ENCODE measurements at regions not wholly inside any gene's neighbourhood (a gene's known extent, or its start where the extent isn't known, plus 50 kb on each side); places are given as distances from the start of the nearest gene placed in this dataset.

- no peak overlapping the region for H2AFZ ChIP-seq (ENCODE audit: low read length)
- intact Hi-C loops (cut with micrococcal nuclease; ENCODE audit: unreplicated experiment), result no loop called here
- ChIA-PET CTCF (ENCODE audit: unreplicated experiment) (no interaction called here), POLR2A (no interaction called here)
- no TSS peak for BruUV-seq (replicated peaks)
- DNase-seq (ENCODE audit: low spot score), result no peak
- no peaks in the 10 kb centered on the region for H3K9me2 ChIP-seq (ENCODE audit: insufficient read depth, low read length)
- no peaks in the 10 kb centered on the region for H3K4me1 ChIP-seq (ENCODE audit: insufficient read depth, low read length, poor library complexity, severe bottlenecking)
- H4K20me1 ChIP-seq (ENCODE audit: insufficient read depth, low read length), result no peaks in the 10 kb centered on the region
- no peaks in the 10 kb centered on the region for H3K79me2 ChIP-seq (ENCODE audit: insufficient read depth, low read depth, low read length)
- no peak overlapping the region for H3K4me3 ChIP-seq (ENCODE audit: low read depth, low read length, poor library complexity, severe bottlenecking)
- H3K4me2 ChIP-seq (ENCODE audit: low read length), result no peak overlapping the region
- TF ChIP-seq EZH2phosphoT487 (IDR thresholded peaks at IDR 0.05; ENCODE audit: borderline replicate concordance, low read depth, low read length), result no peak
- no peak for TF ChIP-seq CTCF (conservative IDR thresholded peaks at IDR 0.05; ENCODE audit: low read length)
- no peaks in the 10 kb centered on the region for H3K36me3 ChIP-seq (ENCODE audit: insufficient read depth, low read length)
- no peaks in the 10 kb centered on the region for H3K9me3 ChIP-seq (ENCODE audit: low read length)
- H3K27ac ChIP-seq (ENCODE audit: low read depth, low read length, poor library complexity, severe bottlenecking), result no peak overlapping the region
Observed at GRCh38 chr21:35850542-35851103, 209.7 kb downstream of the SETD4 start.

GRCh38 chr21:35850029-35850428 lies 210.3 kb downstream of the SETD4 start:
- no peak overlapping the region for H3K4me3 ChIP-seq (ENCODE audit: low read depth, low read length, poor library complexity, severe bottlenecking)
- no peaks in the 10 kb centered on the region for H4K20me1 ChIP-seq (ENCODE audit: insufficient read depth, low read length)
- CTCF ChIA-PET (ENCODE audit: unreplicated experiment), result no interaction called here
- intact Hi-C loops (cut with micrococcal nuclease; ENCODE audit: unreplicated experiment), result no loop called here
- no TSS peak for BruUV-seq (replicated peaks)
- no peaks in the 10 kb centered on the region for H3K4me1 ChIP-seq (ENCODE audit: insufficient read depth, low read length, poor library complexity, severe bottlenecking)
- H3K9me2 ChIP-seq (ENCODE audit: insufficient read depth, low read length), result no peaks in the 10 kb centered on the region
- no peaks in the 10 kb centered on the region for H3K9me3 ChIP-seq (ENCODE audit: low read length)
- no peaks in the 10 kb centered on the region for H3K79me2 ChIP-seq (ENCODE audit: insufficient read depth, low read depth, low read length)
- TF ChIP-seq EZH2phosphoT487 (IDR thresholded peaks at IDR 0.05; ENCODE audit: borderline replicate concordance, low read depth, low read length), result no peak
- TF ChIP-seq CTCF (conservative IDR thresholded peaks at IDR 0.05; ENCODE audit: low read length), result no peak
- H3K36me3 ChIP-seq (ENCODE audit: insufficient read depth, low read length), result no peaks in the 10 kb centered on the region
- no peak overlapping the region for H3K27ac ChIP-seq (ENCODE audit: low read depth, low read length, poor library complexity, severe bottlenecking)
- DNase-seq (ENCODE audit: low spot score), result no peak
- POLR2A ChIA-PET, result interaction anchor here (0.7 kb wide), 1 partner anchor 11 kb away, joined by 3 read pairs; no protein-coding TSS in a partner anchor
- no peak overlapping the region for H2AFZ ChIP-seq (ENCODE audit: low read length)
- H3K4me2 ChIP-seq (ENCODE audit: low read length), result no peak overlapping the region

GRCh38 chr21:35849144-35849543 lies 211.2 kb downstream of the SETD4 start:
- Histone ChIP-seq H3K79me2 (ENCODE audit: insufficient read depth, low read depth, low read length) (no peaks in the 10 kb centered on the region), H3K4me2 (ENCODE audit: low read length) (no peak overlapping the region), H3K36me3 (ENCODE audit: insufficient read depth, low read length) (no peaks in the 10 kb centered on the region), H3K4me1 (ENCODE audit: insufficient read depth, low read length, poor library complexity, severe bottlenecking) (no peaks in the 10 kb centered on the region), H3K9me3 (ENCODE audit: low read length) (no peaks in the 10 kb centered on the region), H4K20me1 (ENCODE audit: insufficient read depth, low read length) (no peaks in the 10 kb centered on the region), H2AFZ (ENCODE audit: low read length) (no peak overlapping the region), H3K4me3 (ENCODE audit: low read depth, low read length, poor library complexity, severe bottlenecking) (no peak overlapping the region), H3K9me2 (ENCODE audit: insufficient read depth, low read length) (no peaks in the 10 kb centered on the region), H3K27ac (ENCODE audit: low read depth, low read length, poor library complexity, severe bottlenecking) (no peak overlapping the region)
- CTCF ChIA-PET (ENCODE audit: unreplicated experiment), result no interaction called here
- POLR2A ChIA-PET, result interaction anchor here (0.6 to 1.1 kb wide), 2 partner anchors 298 to 770 kb away, joined by 3 read pairs; no protein-coding TSS in a partner anchor
- intact Hi-C loops (cut with micrococcal nuclease; ENCODE audit: unreplicated experiment), result no loop called here
- no TSS peak for BruUV-seq (replicated peaks)
- no peak for TF ChIP-seq EZH2phosphoT487 (IDR thresholded peaks at IDR 0.05; ENCODE audit: borderline replicate concordance, low read depth, low read length)
- no peak for TF ChIP-seq CTCF (conservative IDR thresholded peaks at IDR 0.05; ENCODE audit: low read length)
- no peak for DNase-seq (ENCODE audit: low spot score)

Data from OCI-LY7 (cell line).